Upper lobe of left lung (tissue), 6 donors: ENCODE measurements at regions not wholly inside any gene's neighbourhood (a gene's known extent, or its start where the extent isn't known, plus 50 kb on each side); places are given as distances from the start of the nearest gene placed in this dataset.
"Not testable (repeated sequence)": the region's sequence is repeated elsewhere in the genome, so short reads cannot be mapped to it uniquely, and the experiment has no call there.

Source experiments
- ATAC-seq, 2 donors: fragments of 200-7000 bp; cut with Tn5 transposase; one replicate each; pipeline ENCODE4 v1.9.1; 2022; ENCODE audit warnings: mild to moderate bottlenecking in 2 of 2, moderate library complexity in 2 of 2; ENCODE audit not compliant: low FRiP score in 2 of 2
- DNase-seq, 2 donors: peaks; one replicate each; pipeline ENCODE4 v3.0.0-alpha.2; 2019 to 2020
- H3K27ac ChIP-seq, 4 donors: fragments of 200-600 bp; sonication (generic); one replicate each; pipeline ENCODE4 v1.5.1; 2016 to 2019
- H3K27me3 ChIP-seq, 4 donors: fragments of 200-600 bp; sonication (generic); one replicate each; pipeline ENCODE4 v1.5.1; 2017 to 2019
- H3K36me3 ChIP-seq, 4 donors: fragments of 200-600 bp; sonication (generic); one replicate each; pipeline ENCODE4 v1.5.1; 2016 to 2019
- H3K4me1 ChIP-seq, 4 donors: fragments of 200-600 bp; sonication (generic); one replicate each; pipeline ENCODE4 v1.5.1; 2018 to 2019
- H3K4me3 ChIP-seq, 4 donors: fragments of 200-600 bp; sonication (generic); one replicate each; pipeline ENCODE4 v1.5.1; 2017 to 2019; ENCODE audit warnings: mild to moderate bottlenecking in 2 of 4, moderate library complexity in 1 of 4
- H3K9me3 ChIP-seq, 4 donors: fragments of 200-600 bp; sonication (generic); one replicate each; pipeline ENCODE4 v1.5.1; 2018 to 2019
- WGBS, 2 donors: methylation state at CpG; one replicate each; pipeline ENCODE4 v1.1.5; 2017 to 2018; 5-methylcytosine and 5-hydroxymethylcytosine counted together
- donor health status: DM: no; HTN: no; CAD: no; lungs with moderate emphysema.
- donor health status: DM: no; HTN: yes; CAD: no; lungs with severe emphysema.

GRCh38 chr10:48102410-48103146, 103.0 kb upstream of the FAM25C start:
- not testable (repeated sequence) for H3K4me1 ChIP-seq, H3K4me3 ChIP-seq, H3K36me3 ChIP-seq, H3K27ac ChIP-seq, ATAC-seq, H3K27me3 ChIP-seq, DNase-seq, H3K9me3 ChIP-seq
- WGBS, 2 donors, result 94 to 100% methylated on average over 2 to 4 of the region's 6 CpGs

GRCh38 chr10:48098854-48099253, 99.3 kb upstream of the FAM25C start:
- H3K4me3 ChIP-seq, DNase-seq, H3K27ac ChIP-seq, H3K27me3 ChIP-seq, H3K9me3 ChIP-seq, ATAC-seq, H3K36me3 ChIP-seq, H3K4me1 ChIP-seq: not testable (repeated sequence)
- 88 to 100% methylated on average over 1 to 3 of the region's 5 CpGs for WGBS, 2 donors

- H3K36me3 ChIP-seq, H3K4me1 ChIP-seq, H3K27me3 ChIP-seq, ATAC-seq, H3K4me3 ChIP-seq, H3K9me3 ChIP-seq, H3K27ac ChIP-seq, DNase-seq: not testable (repeated sequence)
Observed at GRCh38 chr10:48090706-48091105, 91.1 kb upstream of the FAM25C start.

GRCh38 chr10:48088087-48088486, 88.5 kb upstream of the FAM25C start:
- 88 to 95% methylated on average over 1 of the region's 1 CpG for WGBS, 2 donors

GRCh38 chr10:48084446-48084845, 84.9 kb upstream of the FAM25C start:
- no CpG with 5 or more reads among the region's 1 CpG for WGBS, 2 donors
- not testable (repeated sequence) for H3K36me3 ChIP-seq, H3K4me3 ChIP-seq, H3K27me3 ChIP-seq, DNase-seq, ATAC-seq, H3K4me1 ChIP-seq, H3K27ac ChIP-seq, H3K9me3 ChIP-seq

More at GRCh38 chr10:48088087-48088486, 88.5 kb upstream of the FAM25C start:
- H3K27ac ChIP-seq, DNase-seq, H3K36me3 ChIP-seq, ATAC-seq, H3K4me3 ChIP-seq, H3K9me3 ChIP-seq, H3K27me3 ChIP-seq, H3K4me1 ChIP-seq: not testable (repeated sequence)

- not testable (repeated sequence) for ATAC-seq, H3K36me3 ChIP-seq, DNase-seq, H3K27ac ChIP-seq, H3K4me3 ChIP-seq, H3K9me3 ChIP-seq, H3K4me1 ChIP-seq, H3K27me3 ChIP-seq
- no CpG with 5 or more reads among the region's 2 CpGs for WGBS, 2 donors
Observed at GRCh38 chr10:48071228-48071627, 71.6 kb upstream of the FAM25C start.

- not testable (repeated sequence) for H3K36me3 ChIP-seq, H3K27ac ChIP-seq, H3K4me1 ChIP-seq, H3K9me3 ChIP-seq, DNase-seq, H3K4me3 ChIP-seq, H3K27me3 ChIP-seq
- WGBS, 2 donors, result no CpG with 5 or more reads among the region's 10 CpGs
- peak; percentile 93 to 97 for ATAC-seq
Observed at GRCh38 chr10:48063944-48064625, 64.5 kb upstream of the FAM25C start.

- not testable (repeated sequence) for H3K27me3 ChIP-seq, H3K4me1 ChIP-seq, H3K9me3 ChIP-seq, H3K36me3 ChIP-seq, DNase-seq, H3K27ac ChIP-seq, H3K4me3 ChIP-seq, ATAC-seq
- WGBS, 2 donors, result 70 to 77% methylated on average over 3 of the region's 3 CpGs
Observed at GRCh38 chr10:48055395-48055794, 55.8 kb upstream of the FAM25C start.
